ENCODE measurements at regions not wholly inside any gene's neighbourhood (a gene's known extent, or its start where the extent isn't known, plus 50 kb on each side); places are given as distances from the start of the nearest gene placed in this dataset.

DNA sequence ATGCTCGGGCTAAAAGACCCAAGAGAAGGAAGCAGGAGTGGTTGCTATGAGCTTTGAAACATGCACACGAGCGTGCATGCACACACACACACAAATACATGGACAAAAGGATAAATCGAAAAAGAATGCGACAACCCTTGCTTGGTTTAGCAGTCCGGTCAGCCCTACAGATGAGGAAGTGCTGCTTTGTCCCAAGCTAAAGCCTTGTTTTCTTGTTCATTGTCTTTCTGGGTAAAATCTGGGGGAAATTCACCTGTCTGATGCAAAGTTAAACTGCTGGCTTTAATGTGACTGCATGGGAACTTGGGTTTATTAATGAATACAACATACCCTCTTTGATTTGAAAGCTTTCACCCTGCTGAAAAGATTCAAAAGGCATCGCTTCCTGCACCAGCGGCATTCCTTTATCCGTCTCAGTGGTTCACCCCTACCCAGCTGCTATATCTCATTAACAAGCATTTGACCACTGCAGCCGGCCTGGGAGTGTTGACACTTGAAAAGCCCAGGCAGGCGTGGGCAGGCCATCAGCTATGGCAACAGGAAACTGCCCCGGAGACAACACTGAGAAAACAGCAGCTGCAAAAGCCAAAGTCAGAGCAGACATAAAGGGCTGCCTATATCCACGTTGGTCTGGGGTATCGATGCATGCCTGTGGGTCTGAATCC, 301.7 kb downstream of the NDFIP2 start:
- peak; percentile 74 for DNase-seq
- no peak overlapping the region for H3K4me3 ChIP-seq
- intact Hi-C loops (cut with DNase I; ENCODE audit: low total_unique reads): no loop called here
- H3K9me3 ChIP-seq: peaks cover 0 to 5% (median 2%) of the 10 kb centered on the region in 8 donors
- peaks cover 0 to 12% (median 2%) of the 10 kb centered on the region in 6 donors for H3K4me1 ChIP-seq
- no peaks in the 10 kb centered on the region for H3K36me3 ChIP-seq
- H3K27me3 ChIP-seq (replicated peaks in 1 of 7): no peaks in the 10 kb centered on the region
- WGBS, 5 donors: 54 to 67% (median 58%) methylated on average over 14 of the region's 14 CpGs
- H3K27ac ChIP-seq: peak overlapping the region in 3 of 8 donors; percentile 22
- peak; percentile 11 to 79 (median 78) for TF ChIP-seq POLR2AphosphoS5 (IDR thresholded peaks at IDR 0.05)
- TF ChIP-seq, protein P1, sequence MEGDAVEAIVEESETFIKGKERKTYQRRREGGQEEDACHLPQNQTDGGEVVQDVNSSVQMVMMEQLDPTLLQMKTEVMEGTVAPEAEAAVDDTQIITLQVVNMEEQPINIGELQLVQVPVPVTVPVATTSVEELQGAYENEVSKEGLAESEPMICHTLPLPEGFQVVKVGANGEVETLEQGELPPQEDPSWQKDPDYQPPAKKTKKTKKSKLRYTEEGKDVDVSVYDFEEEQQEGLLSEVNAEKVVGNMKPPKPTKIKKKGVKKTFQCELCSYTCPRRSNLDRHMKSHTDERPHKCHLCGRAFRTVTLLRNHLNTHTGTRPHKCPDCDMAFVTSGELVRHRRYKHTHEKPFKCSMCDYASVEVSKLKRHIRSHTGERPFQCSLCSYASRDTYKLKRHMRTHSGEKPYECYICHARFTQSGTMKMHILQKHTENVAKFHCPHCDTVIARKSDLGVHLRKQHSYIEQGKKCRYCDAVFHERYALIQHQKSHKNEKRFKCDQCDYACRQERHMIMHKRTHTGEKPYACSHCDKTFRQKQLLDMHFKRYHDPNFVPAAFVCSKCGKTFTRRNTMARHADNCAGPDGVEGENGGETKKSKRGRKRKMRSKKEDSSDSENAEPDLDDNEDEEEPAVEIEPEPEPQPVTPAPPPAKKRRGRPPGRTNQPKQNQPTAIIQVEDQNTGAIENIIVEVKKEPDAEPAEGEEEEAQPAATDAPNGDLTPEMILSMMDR (IDR thresholded peaks at IDR 0.05 in 8 of 11, conservative IDR thresholded peaks at IDR 0.05 in 3 of 11): no peak
- TF ChIP-seq POLR2A (IDR thresholded peaks at IDR 0.05): no peak

DNA sequence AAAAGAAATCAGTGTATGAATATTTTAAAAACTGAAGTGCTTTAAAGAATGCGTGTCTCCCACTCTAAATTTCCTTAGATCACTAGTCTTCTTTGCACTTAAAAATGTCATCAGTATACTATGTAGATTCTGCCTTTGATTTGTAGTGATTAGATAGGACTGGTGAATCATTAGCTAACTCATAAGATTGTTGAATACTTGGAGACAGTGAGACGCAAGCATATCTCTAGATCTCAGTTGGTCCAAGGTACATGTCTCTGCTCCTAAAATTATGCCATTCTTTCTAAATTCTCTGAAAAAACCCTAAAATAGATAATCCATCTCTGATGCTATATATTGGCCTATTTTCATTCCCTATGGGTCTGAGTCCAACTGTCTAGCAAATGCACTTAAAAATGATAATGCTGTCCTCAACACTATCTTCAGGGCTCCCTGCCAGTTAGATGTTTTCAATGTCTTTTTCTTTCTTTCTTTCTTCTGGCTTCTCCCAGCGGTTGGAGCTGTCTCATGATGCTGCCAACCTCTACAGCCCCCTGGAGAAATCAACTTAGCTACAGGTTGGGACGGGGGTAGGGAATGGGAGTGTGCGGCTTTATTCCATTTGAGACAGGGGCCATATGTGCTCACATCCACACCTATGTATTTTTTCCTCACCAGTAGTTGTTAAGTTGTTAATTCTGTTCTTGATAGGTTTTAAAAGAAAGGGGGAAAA, 301.0 kb downstream of the NDFIP2 start:
- H3K4me1 ChIP-seq: peaks cover 0 to 12% (median 2%) of the 10 kb centered on the region in 6 donors
- H3K27ac ChIP-seq: peak overlapping the region in 3 of 8 donors; percentile 22
- intact Hi-C loops (cut with DNase I; ENCODE audit: low total_unique reads): no loop called here
- WGBS, 5 donors: 83 to 91% (median 86%) methylated on average over 5 of the region's 5 CpGs
- DNase-seq: no peak
- TF ChIP-seq POLR2A (IDR thresholded peaks at IDR 0.05): no peak
- TF ChIP-seq, protein P1 (IDR thresholded peaks at IDR 0.05 in 8 of 11, conservative IDR thresholded peaks at IDR 0.05 in 3 of 11): no peak
- no peak for TF ChIP-seq POLR2AphosphoS5 (IDR thresholded peaks at IDR 0.05)
- H3K36me3 ChIP-seq: no peaks in the 10 kb centered on the region
- no peak overlapping the region for H3K4me3 ChIP-seq
- no peaks in the 10 kb centered on the region for H3K9me3 ChIP-seq
- H3K27me3 ChIP-seq (replicated peaks in 1 of 7): no peaks in the 10 kb centered on the region

DNA sequence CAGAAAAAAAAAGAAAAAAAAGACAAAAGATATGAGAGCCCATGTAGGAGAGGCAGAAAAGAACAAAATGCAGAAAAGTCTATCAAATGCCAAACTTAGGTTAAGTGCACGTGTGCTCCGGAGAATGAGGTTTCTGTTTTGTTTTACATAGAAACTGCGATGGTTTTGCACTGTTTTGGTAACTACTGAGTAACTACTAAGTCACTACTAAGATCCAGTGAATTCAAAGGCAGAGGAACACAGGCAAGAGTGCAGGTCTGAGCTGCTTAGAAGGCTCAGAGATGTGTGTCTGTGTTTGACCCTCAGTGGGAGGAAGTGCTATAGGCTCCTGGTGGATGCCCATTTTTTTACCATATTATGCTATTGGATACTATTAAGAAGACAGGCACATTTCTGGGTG, 299.3 kb downstream of the NDFIP2 start:
- 73 to 82% (median 81%) methylated on average over 3 of the region's 3 CpGs for WGBS, 5 donors
- Histone ChIP-seq H3K27ac (no peak overlapping the region), H3K36me3 (no peaks in the 10 kb centered on the region), H3K27me3 (replicated peaks in 1 of 7) (no peaks in the 10 kb centered on the region), H3K4me3 (no peak overlapping the region), H3K4me1 (peaks cover 0 to 22% (median 2%) of the 10 kb centered on the region in 6 donors), H3K9me3 (no peaks in the 10 kb centered on the region)
- intact Hi-C loops (cut with DNase I; ENCODE audit: low total_unique reads): no loop called here
- TF ChIP-seq POLR2AphosphoS5 (IDR thresholded peaks at IDR 0.05): no peak
- TF ChIP-seq, protein P1 (IDR thresholded peaks at IDR 0.05 in 8 of 11, conservative IDR thresholded peaks at IDR 0.05 in 3 of 11): no peak
- no peak for TF ChIP-seq POLR2A (IDR thresholded peaks at IDR 0.05)
- no peak for DNase-seq

DNA sequence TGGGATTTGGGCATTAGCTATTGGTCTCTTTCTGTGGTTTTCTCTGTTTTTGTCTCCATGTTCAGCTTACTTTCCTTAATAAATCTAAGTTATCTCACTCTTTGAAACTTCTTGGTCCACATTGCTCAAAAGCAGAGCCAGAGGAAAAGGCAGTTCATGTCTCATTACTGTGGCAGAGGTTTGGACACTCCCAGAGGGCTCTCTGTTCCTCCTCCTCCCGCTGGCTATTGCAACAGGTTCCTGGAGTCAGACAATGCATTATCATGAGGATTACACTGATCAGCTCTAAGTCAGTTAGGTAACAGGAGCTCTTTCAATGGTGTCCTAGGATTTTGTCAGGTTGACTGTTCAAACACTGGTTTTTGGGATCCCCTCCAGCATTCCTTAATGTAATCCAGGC, 298.8 kb downstream of the NDFIP2 start:
- TF ChIP-seq, protein P1 (IDR thresholded peaks at IDR 0.05 in 8 of 11, conservative IDR thresholded peaks at IDR 0.05 in 3 of 11): no peak
- no peak for TF ChIP-seq POLR2A (IDR thresholded peaks at IDR 0.05)
- TF ChIP-seq POLR2AphosphoS5 (IDR thresholded peaks at IDR 0.05): no peak
- no peak for DNase-seq
- H3K27ac ChIP-seq: no peak overlapping the region
- WGBS, 5 donors: 40 to 70% (median 50%) methylated on average over 1 of the region's 1 CpG
- intact Hi-C loops (cut with DNase I; ENCODE audit: low total_unique reads): loop anchor here (10.0 kb wide), 1 partner anchor 585 kb away; no protein-coding TSS in a partner anchor
- H3K4me3 ChIP-seq: no peak overlapping the region
- peaks cover 0 to 22% (median 2%) of the 10 kb centered on the region in 6 donors for H3K4me1 ChIP-seq
- no peaks in the 10 kb centered on the region for H3K36me3 ChIP-seq
- no peaks in the 10 kb centered on the region for H3K27me3 ChIP-seq (replicated peaks in 1 of 7)
- H3K9me3 ChIP-seq: no peaks in the 10 kb centered on the region

Measured in spleen (tissue), 11 donors.